Heart left ventricle (tissue), 16 donors: ENCODE measurements at regions not wholly inside any gene's neighbourhood (a gene's known extent, or its start where the extent isn't known, plus 50 kb on each side); places are given as distances from the start of the nearest gene placed in this dataset.

ENCODE experiments used
- ATAC-seq, 4 donors: fragments of 200-7000 bp; cut with Tn5 transposase; one replicate each; pipeline ENCODE4 v1.9.1; 2020 to 2022; ENCODE audit warnings: moderate library complexity in 4 of 4, mild to moderate bottlenecking in 3 of 4, moderate number of reproducible peaks in 1 of 4
- DNase-seq, 5 donors: peaks; one replicate each; pipeline ENCODE4 v3.0.0-alpha.2; 2020
- H3K27ac ChIP-seq, 12 donors: fragments of 200-600 bp; sonication (generic) in 4 of 12; one replicate each; pipeline versions ENCODE4 v1.5.0 to v1.8.0; 2016 to 2022; ENCODE audit warnings: mild to moderate bottlenecking in 2 of 12
- H3K27me3 ChIP-seq, 9 donors: fragments of 200-600 bp; sonication (generic) in 2 of 9; one replicate each; pipeline versions ENCODE4 v1.5.1 to v1.8.0; 2016 to 2022; ENCODE audit warnings: mild to moderate bottlenecking in 3 of 9
- H3K36me3 ChIP-seq, 9 donors: fragments of 200-600 bp; sonication (generic) in 2 of 9; one replicate each; pipeline versions ENCODE4 v1.5.0 to v1.8.0; 2018 to 2022; ENCODE audit warnings: mild to moderate bottlenecking in 2 of 9
- H3K4me1 ChIP-seq, 12 donors: fragments of 200-600 bp; sonication (generic) in 4 of 12; one replicate each; pipeline versions ENCODE4 v1.5.0 to v1.8.0; 2016 to 2022; ENCODE audit warnings: mild to moderate bottlenecking in 3 of 12
- H3K4me3 ChIP-seq, 12 donors: fragments of 200-600 bp; sonication (generic) in 4 of 12; one replicate each; pipeline versions ENCODE4 v1.5.0 to v1.8.0; 2017 to 2022; ENCODE audit warnings: mild to moderate bottlenecking in 9 of 12, moderate library complexity in 4 of 12
- H3K9me3 ChIP-seq, 12 donors: fragments of 200-600 bp; sonication (generic) in 4 of 12; one replicate each; pipeline versions ENCODE4 v1.5.0 to v1.8.0; 2016 to 2022; ENCODE audit warnings: mild to moderate bottlenecking in 1 of 12
- POLR2A ChIP-seq, 2 donors: fragments of 450-650 bp; IDR thresholded peaks; one replicate each; pipeline ENCODE4 v1.6.1; 2017; ENCODE audit warnings: antibody characterized with exemption in 2 of 2, mild to moderate bottlenecking in 2 of 2, moderate library complexity in 2 of 2
- WGBS, 4 donors: extraction: QIAGEN DNeasy Blood & Tissue Kit in 2 of 4; methylation state at CpG; one replicate each; pipeline versions ENCODE4 v1.1.5 to v1.1.7; 2013 to 2018; 5-methylcytosine and 5-hydroxymethylcytosine counted together
- intact Hi-C, 10 donors: fragments of 100-400 bp; cut with DNase I; formaldehyde crosslinking; loops; one replicate each; pipeline versions ENCODE4 v1.11.1 to v1.14.2; 2022
- TF ChIP-seq, protein P1 (sequence below), 12 donors: fragments of 200-600 bp; sonication (generic) in 4 of 12; IDR thresholded peaks; one replicate each; pipeline versions ENCODE4 v1.5.0 to v1.8.0; 2018 to 2022; ENCODE audit warnings: antibody characterized with exemption in 12 of 12, mild to moderate bottlenecking in 5 of 12
- donor health status: ischemic (EF 13 %, LVEDD 7.1; RV severe dilation, severe dysfunction).
- donor health status: healthy with polysubstance abuse.
- donor health status: DM: no; HTN: yes; CAD: no.
- donor health status: DM: no; HTN: no; CAD: no.
- donor health status: ischemic (EF 25% LVEDD 6.9; RV normal size, moderate dysfunction).
- donor health status: ischemic (EF 25% LVEDD 5.7; RV mildly dilated, moderate dysfunction).
- donor health status: healthy.
- donor health status: DM: yes; HTN: yes; CAD: no.
- donor health status: ischemic (EF 35%, LVEDD 5.7; RV mildly dilated, moderate dysfunction).
- donor health status: nonischemic (EF 11% LVEDD 7.7; RV severe dilation, severe dysfunction).
- donor health status: DM: yes; HTN: yes; CAD: no.
- donor health status: PGD.
- donor health status: ischemic (EF 29% LVEDD 5.4; RV normal size, mild dysfunction).
- donor health status: nonischemic (EF 23%, LVEDD 6.1; RV moderate dilation, normal function).

GRCh38 chr16:51877686-51878085 is 669.3 kb downstream of the TOX3 start:
- intact Hi-C loops: loop anchor here in 1 of 10 donors (10.0 kb wide), 1 partner anchor 57 kb away; no protein-coding TSS in a partner anchor
- Histone ChIP-seq H3K4me1 (no peaks in the 10 kb centered on the region), H3K27ac (no peak overlapping the region), H3K9me3 (no peaks in the 10 kb centered on the region), H3K27me3 (no peaks in the 10 kb centered on the region), H3K36me3 (no peaks in the 10 kb centered on the region), H3K4me3 (no peak overlapping the region)
- WGBS, 4 donors: 61 to 72% (median 64%) methylated on average over 5 of the region's 5 CpGs
- TF ChIP-seq, protein P1, sequence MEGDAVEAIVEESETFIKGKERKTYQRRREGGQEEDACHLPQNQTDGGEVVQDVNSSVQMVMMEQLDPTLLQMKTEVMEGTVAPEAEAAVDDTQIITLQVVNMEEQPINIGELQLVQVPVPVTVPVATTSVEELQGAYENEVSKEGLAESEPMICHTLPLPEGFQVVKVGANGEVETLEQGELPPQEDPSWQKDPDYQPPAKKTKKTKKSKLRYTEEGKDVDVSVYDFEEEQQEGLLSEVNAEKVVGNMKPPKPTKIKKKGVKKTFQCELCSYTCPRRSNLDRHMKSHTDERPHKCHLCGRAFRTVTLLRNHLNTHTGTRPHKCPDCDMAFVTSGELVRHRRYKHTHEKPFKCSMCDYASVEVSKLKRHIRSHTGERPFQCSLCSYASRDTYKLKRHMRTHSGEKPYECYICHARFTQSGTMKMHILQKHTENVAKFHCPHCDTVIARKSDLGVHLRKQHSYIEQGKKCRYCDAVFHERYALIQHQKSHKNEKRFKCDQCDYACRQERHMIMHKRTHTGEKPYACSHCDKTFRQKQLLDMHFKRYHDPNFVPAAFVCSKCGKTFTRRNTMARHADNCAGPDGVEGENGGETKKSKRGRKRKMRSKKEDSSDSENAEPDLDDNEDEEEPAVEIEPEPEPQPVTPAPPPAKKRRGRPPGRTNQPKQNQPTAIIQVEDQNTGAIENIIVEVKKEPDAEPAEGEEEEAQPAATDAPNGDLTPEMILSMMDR (IDR thresholded peaks at IDR 0.05): no peak
- no peak for TF ChIP-seq POLR2A (IDR thresholded peaks at IDR 0.05)
- no peak for ATAC-seq
- no peak for DNase-seq

DNA sequence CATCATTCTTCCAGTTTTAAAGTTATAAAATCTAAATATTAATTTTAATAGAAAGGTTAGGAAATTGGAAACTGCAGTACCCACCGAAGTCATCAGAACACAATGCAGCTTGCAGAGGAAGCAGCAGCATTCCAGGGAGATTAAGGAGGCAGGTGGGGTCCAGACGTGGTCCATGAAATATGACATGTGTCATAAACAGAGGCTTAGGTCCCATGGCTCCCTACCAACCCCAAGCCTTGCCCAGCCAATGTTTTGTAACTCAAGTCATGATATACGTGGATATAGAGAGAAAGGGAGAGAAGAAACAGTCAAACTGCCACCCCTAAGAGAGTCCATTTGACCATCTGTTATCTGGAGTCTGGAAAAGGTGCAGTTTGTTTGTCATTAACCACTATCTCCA is 670.0 kb downstream of the TOX3 start:
- no peak for DNase-seq
- TF ChIP-seq POLR2A (IDR thresholded peaks at IDR 0.05): no peak
- TF ChIP-seq, protein P1 (IDR thresholded peaks at IDR 0.05): no peak
- no peak for ATAC-seq
- intact Hi-C loops: loop anchor here in 1 of 10 donors (10.0 kb wide), 1 partner anchor 58 kb away; no protein-coding TSS in a partner anchor
- 60 to 70% (median 64%) methylated on average over 3 of the region's 3 CpGs for WGBS, 4 donors
- Histone ChIP-seq H3K27me3 (no peaks in the 10 kb centered on the region), H3K4me1 (no peaks in the 10 kb centered on the region), H3K27ac (no peak overlapping the region), H3K36me3 (no peaks in the 10 kb centered on the region), H3K9me3 (no peaks in the 10 kb centered on the region), H3K4me3 (no peak overlapping the region)

- H3K36me3 ChIP-seq: no peaks in the 10 kb centered on the region
- H3K4me3 ChIP-seq: no peak overlapping the region
- no peaks in the 10 kb centered on the region for H3K9me3 ChIP-seq
- TF ChIP-seq, protein P1 (IDR thresholded peaks at IDR 0.05): no peak
- TF ChIP-seq POLR2A (IDR thresholded peaks at IDR 0.05): no peak
- DNase-seq (no peak), ATAC-seq (no peak)
- intact Hi-C loops: loop anchor here in 1 of 10 donors (10.0 kb wide), 1 partner anchor 58 kb away; no protein-coding TSS in a partner anchor
- no peak overlapping the region for H3K27ac ChIP-seq
- H3K4me1 ChIP-seq: no peaks in the 10 kb centered on the region
- H3K27me3 ChIP-seq: no peaks in the 10 kb centered on the region
- WGBS, 4 donors: 87 to 94% (median 88%) methylated on average over 3 of the region's 3 CpGs
These were observed 670.4 kb downstream of the TOX3 start for GRCh38 chr16:51876601-51876875.

DNA sequence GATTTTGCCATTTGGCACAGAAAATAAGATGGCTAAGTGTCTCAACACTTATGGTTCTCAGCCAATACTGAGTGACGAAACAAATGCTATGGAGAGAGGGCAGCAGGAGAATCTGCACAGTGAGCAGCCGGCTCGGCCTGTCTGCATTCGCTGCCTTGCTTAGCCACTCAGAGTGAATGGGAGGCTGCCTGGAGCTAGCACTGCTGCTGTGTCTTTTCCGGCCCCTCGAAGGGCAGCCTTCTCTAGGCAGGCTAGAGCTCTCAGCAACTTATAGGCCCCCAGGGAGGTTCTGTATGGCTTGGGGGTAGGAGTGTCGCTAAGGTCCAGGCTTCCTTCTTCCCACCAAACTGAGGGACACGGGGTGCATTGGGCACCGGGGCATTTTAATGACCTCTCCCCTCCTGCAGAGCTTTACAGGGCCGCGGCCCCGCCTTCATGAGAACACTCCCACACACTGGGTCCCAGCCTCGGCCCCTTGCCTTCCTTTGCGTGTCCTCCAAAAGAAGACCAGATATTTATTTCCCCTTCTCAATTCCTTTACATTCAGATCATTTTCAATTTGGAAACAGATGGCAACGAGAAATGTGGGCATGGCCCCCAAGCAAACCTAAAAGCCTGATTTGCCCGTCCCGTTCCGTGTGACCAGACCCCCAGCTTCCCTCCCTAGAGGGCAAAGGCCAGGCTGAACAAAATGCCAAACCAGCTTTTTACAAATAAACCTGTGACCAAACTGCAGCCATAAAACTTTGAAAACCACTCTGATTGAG is 670.9 kb downstream of the TOX3 start:
- no peaks in the 10 kb centered on the region for H3K27me3 ChIP-seq
- DNase-seq (no peak), ATAC-seq (no peak)
- H3K4me1 ChIP-seq: no peaks in the 10 kb centered on the region
- WGBS, 4 donors: 71 to 81% (median 71%) methylated on average over 18 of the region's 18 CpGs
- no peak overlapping the region for H3K27ac ChIP-seq
- H3K36me3 ChIP-seq: no peaks in the 10 kb centered on the region
- no peak overlapping the region for H3K4me3 ChIP-seq
- intact Hi-C loops: loop anchor here in 1 of 10 donors (10.0 kb wide), 1 partner anchor 59 kb away; no protein-coding TSS in a partner anchor
- no peaks in the 10 kb centered on the region for H3K9me3 ChIP-seq
- TF ChIP-seq, protein P1 (IDR thresholded peaks at IDR 0.05): no peak
- TF ChIP-seq POLR2A (IDR thresholded peaks at IDR 0.05): no peak
